SK-N-SH (cell line): ENCODE measurements at regions not wholly inside any gene's neighbourhood (a gene's known extent, or its start where the extent isn't known, plus 50 kb on each side); places are given as distances from the start of the nearest gene placed in this dataset.

Experiments
- NRF1 ChIP-seq: IDR thresholded peaks from 2 replicates; pipeline ENCODE4 v1.6.1; 2012; ENCODE audit warnings: low read depth, mild to moderate bottlenecking, low read length
- POLR2AphosphoS5 ChIP-seq: IDR thresholded peaks from 2 replicates; pipeline ENCODE4 v1.6.1; 2012; ENCODE audit warnings: low read depth, low read length
- RAD21 ChIP-seq: IDR thresholded peaks from 2 replicates; pipeline ENCODE4 v1.6.1; 2012; ENCODE audit warnings: mild to moderate bottlenecking, low read length
- SIN3A ChIP-seq: IDR thresholded peaks from 2 replicates; pipeline ENCODE4 v1.6.1; 2012; ENCODE audit warnings: low read depth, mild to moderate bottlenecking, low read length, moderate library complexity, borderline replicate concordance
- TAF1 ChIP-seq: IDR thresholded peaks from 2 replicates; pipeline ENCODE4 v1.6.1; 2012; ENCODE audit warnings: low read depth, mild to moderate bottlenecking, low read length, moderate library complexity, borderline replicate concordance
- TCF12 ChIP-seq: IDR thresholded peaks from 2 replicates; pipeline ENCODE4 v1.4.0; 2012
- YY1 ChIP-seq: IDR thresholded peaks from 2 replicates; pipeline ENCODE4 v1.4.0; 2012; ENCODE audit warnings: low read depth, mild to moderate bottlenecking
- TF ChIP-seq, protein P1 (sequence below): fragments of 200-600 bp; sonication (generic); IDR thresholded peaks from 2 replicates; pipeline ENCODE4 v1.6.1; 2017; ENCODE audit warnings: antibody characterized with exemption, mild to moderate bottlenecking, moderate library complexity
- TF ChIP-seq, protein P2 (sequence below): IDR thresholded peaks from 2 replicates; pipeline ENCODE4 v1.6.1; 2012; ENCODE audit warnings: mild to moderate bottlenecking, low read depth, low read length, moderate library complexity
- TF ChIP-seq, protein P3 (sequence below): IDR thresholded peaks from 2 replicates; pipeline ENCODE4 v1.4.0; 2012; ENCODE audit warnings: low read depth

DNA sequence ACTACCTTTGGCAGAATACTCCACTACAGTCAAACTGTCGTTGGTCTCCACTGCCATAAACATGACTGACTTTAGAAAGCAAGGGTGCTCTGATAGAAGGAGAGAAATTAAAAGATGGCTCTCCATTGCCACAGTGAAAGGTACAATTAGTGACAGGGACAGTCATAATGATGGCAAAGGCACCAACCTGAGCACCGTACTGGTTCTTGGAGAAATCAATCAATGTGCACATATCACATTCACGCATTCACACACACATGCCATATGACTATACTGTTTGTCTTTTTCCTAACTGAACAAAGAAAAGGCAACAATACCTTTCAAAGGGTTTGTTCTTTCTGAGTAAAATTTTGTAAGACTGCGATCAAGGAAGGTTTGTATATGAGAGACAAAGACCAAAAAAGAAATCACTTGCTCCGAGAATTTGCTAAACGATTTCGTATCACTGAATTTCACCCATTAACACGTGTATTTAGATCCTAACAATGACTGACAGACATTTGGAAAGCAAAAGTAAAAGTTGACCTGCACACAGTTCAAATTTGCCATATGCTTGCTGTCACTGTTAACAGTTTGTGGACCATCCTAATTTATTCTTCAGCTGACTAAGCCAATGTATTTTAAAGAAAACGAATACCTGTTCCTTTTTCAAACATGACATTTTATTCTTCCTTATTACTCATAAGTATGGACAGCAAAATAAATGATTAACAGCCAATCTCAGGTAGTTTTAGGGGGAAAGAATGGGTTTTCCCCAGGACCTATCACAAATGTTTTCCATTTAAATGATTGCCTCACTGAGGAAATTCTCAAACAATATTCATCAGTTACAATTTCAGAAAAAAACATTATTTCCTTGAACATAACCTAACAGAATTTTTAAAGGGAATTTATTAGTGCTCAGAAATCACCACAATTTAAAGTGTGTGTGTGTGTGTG lies 644.4 kb downstream of the ZEB2 start:
- TF ChIP-seq, protein P1, sequence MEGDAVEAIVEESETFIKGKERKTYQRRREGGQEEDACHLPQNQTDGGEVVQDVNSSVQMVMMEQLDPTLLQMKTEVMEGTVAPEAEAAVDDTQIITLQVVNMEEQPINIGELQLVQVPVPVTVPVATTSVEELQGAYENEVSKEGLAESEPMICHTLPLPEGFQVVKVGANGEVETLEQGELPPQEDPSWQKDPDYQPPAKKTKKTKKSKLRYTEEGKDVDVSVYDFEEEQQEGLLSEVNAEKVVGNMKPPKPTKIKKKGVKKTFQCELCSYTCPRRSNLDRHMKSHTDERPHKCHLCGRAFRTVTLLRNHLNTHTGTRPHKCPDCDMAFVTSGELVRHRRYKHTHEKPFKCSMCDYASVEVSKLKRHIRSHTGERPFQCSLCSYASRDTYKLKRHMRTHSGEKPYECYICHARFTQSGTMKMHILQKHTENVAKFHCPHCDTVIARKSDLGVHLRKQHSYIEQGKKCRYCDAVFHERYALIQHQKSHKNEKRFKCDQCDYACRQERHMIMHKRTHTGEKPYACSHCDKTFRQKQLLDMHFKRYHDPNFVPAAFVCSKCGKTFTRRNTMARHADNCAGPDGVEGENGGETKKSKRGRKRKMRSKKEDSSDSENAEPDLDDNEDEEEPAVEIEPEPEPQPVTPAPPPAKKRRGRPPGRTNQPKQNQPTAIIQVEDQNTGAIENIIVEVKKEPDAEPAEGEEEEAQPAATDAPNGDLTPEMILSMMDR = no peak
- TF ChIP-seq, protein P2, sequence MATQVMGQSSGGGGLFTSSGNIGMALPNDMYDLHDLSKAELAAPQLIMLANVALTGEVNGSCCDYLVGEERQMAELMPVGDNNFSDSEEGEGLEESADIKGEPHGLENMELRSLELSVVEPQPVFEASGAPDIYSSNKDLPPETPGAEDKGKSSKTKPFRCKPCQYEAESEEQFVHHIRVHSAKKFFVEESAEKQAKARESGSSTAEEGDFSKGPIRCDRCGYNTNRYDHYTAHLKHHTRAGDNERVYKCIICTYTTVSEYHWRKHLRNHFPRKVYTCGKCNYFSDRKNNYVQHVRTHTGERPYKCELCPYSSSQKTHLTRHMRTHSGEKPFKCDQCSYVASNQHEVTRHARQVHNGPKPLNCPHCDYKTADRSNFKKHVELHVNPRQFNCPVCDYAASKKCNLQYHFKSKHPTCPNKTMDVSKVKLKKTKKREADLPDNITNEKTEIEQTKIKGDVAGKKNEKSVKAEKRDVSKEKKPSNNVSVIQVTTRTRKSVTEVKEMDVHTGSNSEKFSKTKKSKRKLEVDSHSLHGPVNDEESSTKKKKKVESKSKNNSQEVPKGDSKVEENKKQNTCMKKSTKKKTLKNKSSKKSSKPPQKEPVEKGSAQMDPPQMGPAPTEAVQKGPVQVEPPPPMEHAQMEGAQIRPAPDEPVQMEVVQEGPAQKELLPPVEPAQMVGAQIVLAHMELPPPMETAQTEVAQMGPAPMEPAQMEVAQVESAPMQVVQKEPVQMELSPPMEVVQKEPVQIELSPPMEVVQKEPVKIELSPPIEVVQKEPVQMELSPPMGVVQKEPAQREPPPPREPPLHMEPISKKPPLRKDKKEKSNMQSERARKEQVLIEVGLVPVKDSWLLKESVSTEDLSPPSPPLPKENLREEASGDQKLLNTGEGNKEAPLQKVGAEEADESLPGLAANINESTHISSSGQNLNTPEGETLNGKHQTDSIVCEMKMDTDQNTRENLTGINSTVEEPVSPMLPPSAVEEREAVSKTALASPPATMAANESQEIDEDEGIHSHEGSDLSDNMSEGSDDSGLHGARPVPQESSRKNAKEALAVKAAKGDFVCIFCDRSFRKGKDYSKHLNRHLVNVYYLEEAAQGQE = no peak
- TF ChIP-seq POLR2AphosphoS5 (no peak), TAF1 (no peak), SIN3A (no peak), RAD21 (no peak), NRF1 (no peak), YY1 (no peak), TCF12 (no peak)
- TF ChIP-seq, protein P3, sequence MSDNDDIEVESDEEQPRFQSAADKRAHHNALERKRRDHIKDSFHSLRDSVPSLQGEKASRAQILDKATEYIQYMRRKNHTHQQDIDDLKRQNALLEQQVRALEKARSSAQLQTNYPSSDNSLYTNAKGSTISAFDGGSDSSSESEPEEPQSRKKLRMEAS = no peak
